Uterus (tissue), 2 donors: ENCODE measurements at regions not wholly inside any gene's neighbourhood (a gene's known extent, or its start where the extent isn't known, plus 50 kb on each side); places are given as distances from the start of the nearest gene placed in this dataset.

Experiments used
- POLR2A ChIP-seq, 2 donors: fragments of 450-650 bp; IDR thresholded peaks; one replicate each; pipeline ENCODE4 v1.6.1; 2016; ENCODE audit warnings: antibody characterized with exemption in 2 of 2, mild to moderate bottlenecking in 1 of 2, moderate library complexity in 1 of 2
- TF ChIP-seq, protein P1 (sequence below), 4 experiments: fragments of 200-600 bp in 2 of 4; fragments of 450-650 bp in 2 of 4; sonication (generic) in 2 of 4; IDR thresholded peaks; one replicate each; pipeline ENCODE4 v1.5.1; 2016 to 2019; ENCODE audit warnings: antibody characterized with exemption in 4 of 4, mild to moderate bottlenecking in 2 of 4, moderate library complexity in 1 of 4

DNA sequence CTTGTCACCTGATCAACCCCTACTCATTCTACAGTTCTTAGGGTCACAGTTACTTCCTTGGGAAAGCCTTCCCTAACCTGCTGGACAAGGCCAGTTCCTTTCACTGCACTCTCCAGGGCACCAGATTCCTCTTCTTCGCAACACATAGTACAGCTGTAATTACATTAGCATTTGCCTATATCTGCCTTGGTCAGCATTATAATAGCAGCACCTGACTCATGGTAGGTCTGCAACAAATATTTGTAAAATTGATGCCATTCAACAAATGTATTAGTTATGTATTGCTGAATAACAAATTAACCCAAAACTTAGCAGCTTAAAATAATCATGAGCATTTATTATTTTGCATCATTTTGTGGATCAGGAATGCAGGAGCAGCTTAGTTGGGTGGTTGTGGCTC is 193.0 kb downstream of the IRX5 start:
- TF ChIP-seq, protein P1, sequence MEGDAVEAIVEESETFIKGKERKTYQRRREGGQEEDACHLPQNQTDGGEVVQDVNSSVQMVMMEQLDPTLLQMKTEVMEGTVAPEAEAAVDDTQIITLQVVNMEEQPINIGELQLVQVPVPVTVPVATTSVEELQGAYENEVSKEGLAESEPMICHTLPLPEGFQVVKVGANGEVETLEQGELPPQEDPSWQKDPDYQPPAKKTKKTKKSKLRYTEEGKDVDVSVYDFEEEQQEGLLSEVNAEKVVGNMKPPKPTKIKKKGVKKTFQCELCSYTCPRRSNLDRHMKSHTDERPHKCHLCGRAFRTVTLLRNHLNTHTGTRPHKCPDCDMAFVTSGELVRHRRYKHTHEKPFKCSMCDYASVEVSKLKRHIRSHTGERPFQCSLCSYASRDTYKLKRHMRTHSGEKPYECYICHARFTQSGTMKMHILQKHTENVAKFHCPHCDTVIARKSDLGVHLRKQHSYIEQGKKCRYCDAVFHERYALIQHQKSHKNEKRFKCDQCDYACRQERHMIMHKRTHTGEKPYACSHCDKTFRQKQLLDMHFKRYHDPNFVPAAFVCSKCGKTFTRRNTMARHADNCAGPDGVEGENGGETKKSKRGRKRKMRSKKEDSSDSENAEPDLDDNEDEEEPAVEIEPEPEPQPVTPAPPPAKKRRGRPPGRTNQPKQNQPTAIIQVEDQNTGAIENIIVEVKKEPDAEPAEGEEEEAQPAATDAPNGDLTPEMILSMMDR (IDR thresholded peaks at IDR 0.05) = no peak
- TF ChIP-seq POLR2A (IDR thresholded peaks at IDR 0.05) = no peak
